HUES6 (cell line): ENCODE measurements at regions not wholly inside any gene's neighbourhood (a gene's known extent, or its start where the extent isn't known, plus 50 kb on each side); places are given as distances from the start of the nearest gene placed in this dataset.
"Not testable (repeated sequence)": the region's sequence is repeated elsewhere in the genome, so short reads cannot be mapped to it uniquely, and the experiment has no call there.

Source experiments
- H3K27ac ChIP-seq: 2 replicates; pipeline ENCODE4 v1.7.0; 2013; ENCODE audit warnings: low read depth, mild to moderate bottlenecking, low read length, inconsistent platforms
- H3K27me3 ChIP-seq: 2 replicates; pipeline ENCODE4 v1.6.1; 2013; ENCODE audit warnings: low read length; ENCODE audit not compliant: control insufficient read depth, insufficient read depth
- H3K36me3 ChIP-seq: 2 replicates; pipeline ENCODE4 v1.6.1; 2013; ENCODE audit warnings: low read length; ENCODE audit not compliant: control insufficient read depth, insufficient read depth
- H3K4me1 ChIP-seq: 2 replicates; pipeline ENCODE4 v1.6.1; 2013; ENCODE audit warnings: low read length; ENCODE audit not compliant: control insufficient read depth, insufficient read depth
- H3K4me3 ChIP-seq: 2 replicates; pipeline ENCODE4 v1.5.1; 2013; ENCODE audit warnings: low read depth, low read length
- H3K9ac ChIP-seq: one replicate; pipeline ENCODE4 v1.6.1; 2013; ENCODE audit warnings: mild to moderate bottlenecking, low read length
- H3K9me3 ChIP-seq: 2 replicates; pipeline ENCODE4 v1.6.1; 2013; ENCODE audit warnings: low read depth, low read length; ENCODE audit not compliant: control insufficient read depth, insufficient read depth

- H3K9ac ChIP-seq, H3K27ac ChIP-seq, H3K36me3 ChIP-seq, H3K4me3 ChIP-seq, H3K4me1 ChIP-seq, H3K27me3 ChIP-seq: not testable (repeated sequence)
- H3K9me3 ChIP-seq, result peaks cover 11% of the 10 kb centered on the region
Measured at GRCh38 chr7:106445366-106445765, 160.6 kb upstream of the NAMPT start.

- Histone ChIP-seq H3K36me3 (no peaks in the 10 kb centered on the region), H3K4me1 (no peaks in the 10 kb centered on the region), H3K27me3 (no peaks in the 10 kb centered on the region), H3K9ac (no peak overlapping the region), H3K4me3 (no peak overlapping the region), H3K27ac (no peak overlapping the region), H3K9me3 (peaks cover 1% of the 10 kb centered on the region; the same call in 1 of the 2 replicates)
Measured at GRCh38 chr7:106444068-106444655, 159.4 kb upstream of the NAMPT start.

- H3K36me3 ChIP-seq, result no peaks in the 10 kb centered on the region
- no peak overlapping the region for H3K4me3 ChIP-seq
- no peaks in the 10 kb centered on the region for H3K9me3 ChIP-seq
- no peaks in the 10 kb centered on the region for H3K27me3 ChIP-seq
- H3K27ac ChIP-seq, result no peak overlapping the region
- no peak overlapping the region for H3K9ac ChIP-seq
- no peaks in the 10 kb centered on the region for H3K4me1 ChIP-seq
Measured at GRCh38 chr7:106443156-106443555, 158.4 kb upstream of the NAMPT start.

- Histone ChIP-seq H3K4me3 (no peak overlapping the region), H3K27me3 (no peaks in the 10 kb centered on the region), H3K9me3 (no peaks in the 10 kb centered on the region), H3K9ac (no peak overlapping the region), H3K36me3 (no peaks in the 10 kb centered on the region), H3K27ac (no peak overlapping the region), H3K4me1 (no peaks in the 10 kb centered on the region)
Measured at GRCh38 chr7:106442476-106442875, 157.7 kb upstream of the NAMPT start.

- H3K27ac ChIP-seq, H3K9ac ChIP-seq, H3K4me1 ChIP-seq, H3K27me3 ChIP-seq, H3K36me3 ChIP-seq, H3K4me3 ChIP-seq, H3K9me3 ChIP-seq: not testable (repeated sequence)
Measured at GRCh38 chr7:106441343-106441742, 156.6 kb upstream of the NAMPT start.

GRCh38 chr7:106436933-106437332, 152.2 kb upstream of the NAMPT start:
- not testable (repeated sequence) for H3K9ac ChIP-seq, H3K27ac ChIP-seq, H3K4me1 ChIP-seq, H3K27me3 ChIP-seq, H3K36me3 ChIP-seq, H3K4me3 ChIP-seq, H3K9me3 ChIP-seq

GRCh38 chr7:106433377-106433776, 148.6 kb upstream of the NAMPT start:
- no peaks in the 10 kb centered on the region for H3K9me3 ChIP-seq
- peaks cover 4% of the 10 kb centered on the region; the same call in 1 of the 2 replicates for H3K4me1 ChIP-seq
- no peaks in the 10 kb centered on the region for H3K36me3 ChIP-seq
- H3K9ac ChIP-seq, result no peak overlapping the region
- no peak overlapping the region for H3K27ac ChIP-seq
- H3K27me3 ChIP-seq, result no peaks in the 10 kb centered on the region
- no peak overlapping the region for H3K4me3 ChIP-seq

GRCh38 chr7:106430535-106431455, 146.0 kb upstream of the NAMPT start:
- H3K9ac ChIP-seq, result no peak overlapping the region
- H3K4me1 ChIP-seq, result peaks cover 9% of the 10 kb centered on the region; the same call in 1 of the 2 replicates
- no peak overlapping the region for H3K4me3 ChIP-seq
- H3K27ac ChIP-seq, result no peak overlapping the region
- no peaks in the 10 kb centered on the region for H3K9me3 ChIP-seq
- H3K36me3 ChIP-seq, result no peaks in the 10 kb centered on the region
- no peaks in the 10 kb centered on the region for H3K27me3 ChIP-seq

- no peaks in the 10 kb centered on the region for H3K36me3 ChIP-seq
- H3K27me3 ChIP-seq, result no peaks in the 10 kb centered on the region
- H3K4me3 ChIP-seq, result no peak overlapping the region
- no peaks in the 10 kb centered on the region for H3K9me3 ChIP-seq
- no peak overlapping the region for H3K27ac ChIP-seq
- H3K4me1 ChIP-seq, result peaks cover 11% of the 10 kb centered on the region
- no peak overlapping the region for H3K9ac ChIP-seq
Measured at GRCh38 chr7:106430103-106430502, 145.3 kb upstream of the NAMPT start.

- no peaks in the 10 kb centered on the region for H3K36me3 ChIP-seq
- H3K4me3 ChIP-seq, result no peak overlapping the region
- no peak overlapping the region for H3K27ac ChIP-seq
- H3K9ac ChIP-seq, result no peak overlapping the region
- H3K4me1 ChIP-seq, result peaks cover 12% of the 10 kb centered on the region
- H3K27me3 ChIP-seq, result no peaks in the 10 kb centered on the region
- no peaks in the 10 kb centered on the region for H3K9me3 ChIP-seq
Measured at GRCh38 chr7:106426803-106427202, 142.0 kb upstream of the NAMPT start.

- Histone ChIP-seq H3K4me1 (peaks cover 12% of the 10 kb centered on the region), H3K27me3 (no peaks in the 10 kb centered on the region), H3K9me3 (no peaks in the 10 kb centered on the region), H3K9ac (no peak overlapping the region), H3K27ac (no peak overlapping the region), H3K36me3 (no peaks in the 10 kb centered on the region), H3K4me3 (no peak overlapping the region)
Measured at GRCh38 chr7:106425017-106425719, 140.4 kb upstream of the NAMPT start.
